ENCODE measurements at regions not wholly inside any gene's neighbourhood (a gene's known extent, or its start where the extent isn't known, plus 50 kb on each side); places are given as distances from the start of the nearest gene placed in this dataset.

DNA sequence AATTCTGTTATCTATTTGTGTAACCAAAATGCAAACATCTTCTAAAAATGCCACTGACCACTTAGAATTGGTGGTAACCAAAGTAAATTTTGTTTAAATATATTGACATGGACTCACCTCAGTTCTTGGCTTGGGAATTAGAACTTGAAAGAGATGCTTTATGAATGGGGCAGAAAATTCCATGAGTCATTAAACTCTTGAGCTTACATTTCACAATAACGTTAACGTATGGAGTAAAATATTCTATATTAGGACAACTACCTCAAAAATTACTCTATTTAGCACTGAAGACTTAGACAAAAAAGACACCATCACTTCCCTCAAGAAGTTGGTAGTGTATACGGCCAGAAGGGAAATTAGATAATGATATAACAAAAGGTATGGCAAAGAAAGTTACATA lies 752.2 kb upstream of the MARCKS start:
- Mint-ChIP-seq H3K4me1 (peaks cover 18% of the 10 kb centered on the region), H3K27ac (no peak overlapping the region), H3K9me3 (peaks cover 20% of the 10 kb centered on the region), H3K36me3 (ENCODE audit: low read depth) (no peaks in the 10 kb centered on the region), H3K4me3 (no peak overlapping the region), H3K27me3 (ENCODE audit: low read depth, poor library complexity) (no peaks in the 10 kb centered on the region)
- TF ChIP-seq CTCF (IDR thresholded peaks at IDR 0.05), result no peak
- no peak for DNase-seq

GRCh38 chr6:113110211-113110610 lies 746.9 kb upstream of the MARCKS start:
- Mint-ChIP-seq H3K4me1 (peaks cover 5% of the 10 kb centered on the region), H3K9me3 (peaks cover 47% of the 10 kb centered on the region), H3K36me3 (ENCODE audit: low read depth) (peaks cover 19% of the 10 kb centered on the region), H3K27me3 (ENCODE audit: low read depth, poor library complexity) (no peaks in the 10 kb centered on the region), H3K27ac (no peak overlapping the region), H3K4me3 (no peak overlapping the region)
- TF ChIP-seq CTCF (IDR thresholded peaks at IDR 0.05), result no peak
- no peak for DNase-seq

DNA sequence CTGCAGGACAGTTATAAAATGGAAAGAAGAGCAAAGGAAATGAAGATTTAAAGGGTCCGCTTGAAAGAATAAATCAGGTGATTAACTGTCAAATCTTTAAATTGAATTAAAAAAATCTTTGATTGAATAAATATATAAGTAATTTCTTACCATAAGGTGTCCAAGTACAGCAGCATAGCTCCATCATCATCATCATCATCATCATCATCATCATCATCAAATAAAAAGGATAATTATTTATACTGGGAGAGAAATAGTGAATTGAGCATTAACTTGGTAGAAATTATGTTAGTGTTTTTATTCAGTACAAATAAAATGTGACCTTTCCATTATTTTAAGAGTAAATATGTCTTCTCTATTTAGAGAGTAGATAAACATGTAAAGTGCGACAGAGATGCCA lies 745.6 kb upstream of the MARCKS start:
- TF ChIP-seq CTCF (IDR thresholded peaks at IDR 0.05), result no peak
- Mint-ChIP-seq H3K27ac (no peak overlapping the region), H3K27me3 (ENCODE audit: low read depth, poor library complexity) (no peaks in the 10 kb centered on the region)

GRCh38 chr6:113112086-113112485 lies 745.1 kb upstream of the MARCKS start:
- TF ChIP-seq CTCF (IDR thresholded peaks at IDR 0.05), result no peak
- Mint-ChIP-seq H3K27me3 (ENCODE audit: low read depth, poor library complexity) (no peaks in the 10 kb centered on the region), H3K9me3 (peaks cover 62% of the 10 kb centered on the region), H3K4me1 (peaks cover 5% of the 10 kb centered on the region), H3K4me3 (no peak overlapping the region), H3K36me3 (ENCODE audit: low read depth) (peaks cover 34% of the 10 kb centered on the region), H3K27ac (no peak overlapping the region)
- no peak for DNase-seq

More for the DNA sequence above, 745.6 kb upstream of the MARCKS start:
- Mint-ChIP-seq H3K9me3 (peaks cover 58% of the 10 kb centered on the region), H3K36me3 (ENCODE audit: low read depth) (peaks cover 29% of the 10 kb centered on the region), H3K4me1 (peaks cover 5% of the 10 kb centered on the region), H3K4me3 (no peak overlapping the region)
- no peak for DNase-seq

DNA sequence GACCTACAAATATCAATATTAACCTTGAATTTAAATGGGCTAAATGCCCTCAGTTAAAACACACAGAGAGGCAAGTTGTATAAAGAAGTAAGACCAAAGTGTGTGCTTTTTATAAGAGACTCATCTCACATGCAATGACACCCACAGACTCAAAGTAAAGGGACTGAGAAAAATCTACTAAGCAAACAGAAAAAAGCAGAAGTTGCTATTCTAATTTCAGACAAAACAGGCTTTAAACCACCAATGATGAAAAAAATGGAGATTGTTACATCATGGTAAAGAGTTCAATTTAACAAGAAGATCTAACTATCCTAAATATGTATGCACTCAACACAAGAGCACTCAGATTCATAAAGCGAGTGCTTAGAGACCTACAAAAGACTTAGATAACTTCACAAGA lies 741.9 kb upstream of the MARCKS start:
- peaks cover 49% of the 10 kb centered on the region for H3K36me3 Mint-ChIP-seq (ENCODE audit: low read depth)
- H3K27me3 Mint-ChIP-seq (ENCODE audit: low read depth, poor library complexity), result no peaks in the 10 kb centered on the region
- peaks cover 65% of the 10 kb centered on the region for H3K9me3 Mint-ChIP-seq
- TF ChIP-seq CTCF (IDR thresholded peaks at IDR 0.05), result no peak
- H3K27ac Mint-ChIP-seq, result no peak overlapping the region
- H3K4me3 Mint-ChIP-seq, result no peak overlapping the region
- DNase-seq, result no peak
- H3K4me1 Mint-ChIP-seq, result peaks cover 12% of the 10 kb centered on the region

DNA sequence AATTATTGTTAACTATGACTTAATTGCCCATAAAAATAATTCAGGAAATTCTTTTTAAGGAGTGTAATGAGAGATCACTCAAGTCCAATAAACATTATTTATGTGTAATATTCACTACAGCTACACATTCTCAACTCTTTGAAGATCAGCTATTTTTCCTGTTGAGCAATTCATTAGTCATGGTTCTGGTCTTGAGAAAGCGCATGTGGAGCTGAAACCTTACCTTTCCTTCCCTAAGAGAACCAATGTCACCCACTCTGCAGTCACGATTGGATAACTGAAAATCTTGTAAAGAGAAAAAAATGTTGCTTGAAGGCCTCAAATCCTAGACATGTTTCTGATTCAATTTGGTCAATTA lies 736.9 kb upstream of the MARCKS start:
- Mint-ChIP-seq H3K36me3 (ENCODE audit: low read depth) (peaks cover 30% of the 10 kb centered on the region), H3K27ac (peak overlapping the region; percentile 98), H3K9me3 (peaks cover 39% of the 10 kb centered on the region), H3K27me3 (ENCODE audit: low read depth, poor library complexity) (no peaks in the 10 kb centered on the region), H3K4me1 (peaks cover 27% of the 10 kb centered on the region), H3K4me3 (no peak overlapping the region)
- no peak for DNase-seq
- no peak for TF ChIP-seq CTCF (IDR thresholded peaks at IDR 0.05)

Data from nephron progenitor cell (in vitro differentiated cells).